KMS-11 (cell line): ENCODE measurements at regions not wholly inside any gene's neighbourhood (a gene's known extent, or its start where the extent isn't known, plus 50 kb on each side); places are given as distances from the start of the nearest gene placed in this dataset.

Source experiments
- H2AFZ ChIP-seq: fragments of 200-600 bp; sonication (generic); 2 replicates; pipeline ENCODE4 v1.6.1; 2016; ENCODE audit warnings: antibody characterized with exemption, mixed run types, low read depth
- H3K27ac ChIP-seq: fragments of 200-600 bp; sonication (generic); 2 replicates; pipeline ENCODE4 v1.6.1; 2016; ENCODE audit warnings: mild to moderate bottlenecking, mixed run types
- H3K27me3 ChIP-seq: fragments of 200-600 bp; sonication (generic); 2 replicates; pipeline ENCODE4 v1.6.1; 2017; ENCODE audit warnings: mild to moderate bottlenecking, low read depth, mixed run types, moderate library complexity; ENCODE audit not compliant: insufficient read depth
- H3K36me3 ChIP-seq: fragments of 200-600 bp; sonication (generic); 2 replicates; pipeline ENCODE4 v1.6.1; 2017; ENCODE audit warnings: mild to moderate bottlenecking, mixed run types; ENCODE audit not compliant: insufficient read depth
- H3K4me1 ChIP-seq: fragments of 200-600 bp; sonication (generic); 2 replicates; pipeline ENCODE4 v1.6.1; 2016; ENCODE audit warnings: mild to moderate bottlenecking, low read depth, mixed run types; ENCODE audit not compliant: poor library complexity, severe bottlenecking
- H3K4me2 ChIP-seq: fragments of 200-600 bp; sonication (generic); 2 replicates; pipeline ENCODE4 v1.7.0; 2016; ENCODE audit warnings: mild to moderate bottlenecking, mixed run types
- H3K4me3 ChIP-seq: fragments of 200-600 bp; sonication (generic); IDR thresholded peaks from 2 replicates; pipeline ENCODE4 v1.6.1; 2017; ENCODE audit warnings: low read depth, low read length, mixed read lengths; ENCODE audit not compliant: insufficient read depth
- H3K79me2 ChIP-seq: fragments of 200-600 bp; sonication (generic); 2 replicates; pipeline ENCODE4 v1.6.1; 2016; ENCODE audit warnings: low read depth, mixed run types; ENCODE audit not compliant: insufficient read depth
- H3K9ac ChIP-seq: fragments of 200-600 bp; sonication (generic); 2 replicates; pipeline ENCODE4 v1.6.1; 2016; ENCODE audit warnings: mild to moderate bottlenecking, mixed run types
- H4K20me1 ChIP-seq: fragments of 200-600 bp; sonication (generic); 2 replicates; pipeline ENCODE4 v1.6.1; 2016; ENCODE audit warnings: mild to moderate bottlenecking, mixed run types; ENCODE audit not compliant: insufficient read depth
- TF ChIP-seq, protein P1 (sequence below): fragments of 200-600 bp; sonication (generic); conservative IDR thresholded peaks from 2 replicates; pipeline ENCODE4 v1.6.1; 2017; ENCODE audit warnings: low read depth, mild to moderate bottlenecking, antibody characterized with exemption, low read length, moderate library complexity, mixed read lengths

DNA sequence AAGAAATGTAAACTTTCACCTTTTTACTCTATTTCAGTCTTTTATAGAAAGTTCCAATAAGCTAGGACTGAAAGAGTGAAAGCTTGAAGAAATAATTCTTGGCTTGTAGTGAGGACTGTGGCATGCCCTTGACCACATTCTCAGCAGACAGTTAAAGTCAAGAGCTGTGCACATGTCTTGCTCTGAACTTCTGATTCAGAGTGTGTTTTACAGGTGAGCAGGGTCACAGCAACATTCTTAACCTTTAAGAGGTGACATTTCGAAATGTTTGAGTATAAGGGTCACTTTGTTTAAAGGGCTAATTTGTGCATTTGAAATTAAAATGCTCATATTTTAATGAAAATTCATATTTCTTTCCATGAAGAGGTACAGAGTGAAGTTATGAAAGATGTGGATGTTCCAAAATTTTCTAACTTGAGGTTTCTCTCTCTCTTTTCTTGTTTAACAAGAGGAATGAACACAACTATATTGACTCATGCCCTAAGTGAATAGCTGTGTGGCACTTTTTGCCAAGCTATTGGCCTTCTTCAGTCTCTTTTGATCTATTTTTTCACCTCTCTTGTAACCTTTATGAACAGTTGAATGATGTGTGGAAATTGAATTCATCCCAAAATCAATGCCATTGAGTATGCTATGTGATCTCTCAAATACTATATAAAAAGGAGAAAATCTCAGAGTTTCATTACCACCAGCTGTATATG lies 918.1 kb downstream of the ADGRL2 start:
- no peaks in the 10 kb centered on the region for H3K4me1 ChIP-seq
- H3K4me3 ChIP-seq = no peak overlapping the region
- H3K9ac ChIP-seq = no peak overlapping the region
- H4K20me1 ChIP-seq = no peaks in the 10 kb centered on the region
- H3K79me2 ChIP-seq = no peaks in the 10 kb centered on the region
- H3K36me3 ChIP-seq = no peaks in the 10 kb centered on the region
- H3K4me2 ChIP-seq = no peak overlapping the region
- H2AFZ ChIP-seq = no peak overlapping the region
- no peak overlapping the region for H3K27ac ChIP-seq
- H3K27me3 ChIP-seq = no peaks in the 10 kb centered on the region
- TF ChIP-seq, protein P1, sequence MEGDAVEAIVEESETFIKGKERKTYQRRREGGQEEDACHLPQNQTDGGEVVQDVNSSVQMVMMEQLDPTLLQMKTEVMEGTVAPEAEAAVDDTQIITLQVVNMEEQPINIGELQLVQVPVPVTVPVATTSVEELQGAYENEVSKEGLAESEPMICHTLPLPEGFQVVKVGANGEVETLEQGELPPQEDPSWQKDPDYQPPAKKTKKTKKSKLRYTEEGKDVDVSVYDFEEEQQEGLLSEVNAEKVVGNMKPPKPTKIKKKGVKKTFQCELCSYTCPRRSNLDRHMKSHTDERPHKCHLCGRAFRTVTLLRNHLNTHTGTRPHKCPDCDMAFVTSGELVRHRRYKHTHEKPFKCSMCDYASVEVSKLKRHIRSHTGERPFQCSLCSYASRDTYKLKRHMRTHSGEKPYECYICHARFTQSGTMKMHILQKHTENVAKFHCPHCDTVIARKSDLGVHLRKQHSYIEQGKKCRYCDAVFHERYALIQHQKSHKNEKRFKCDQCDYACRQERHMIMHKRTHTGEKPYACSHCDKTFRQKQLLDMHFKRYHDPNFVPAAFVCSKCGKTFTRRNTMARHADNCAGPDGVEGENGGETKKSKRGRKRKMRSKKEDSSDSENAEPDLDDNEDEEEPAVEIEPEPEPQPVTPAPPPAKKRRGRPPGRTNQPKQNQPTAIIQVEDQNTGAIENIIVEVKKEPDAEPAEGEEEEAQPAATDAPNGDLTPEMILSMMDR = no peak

DNA sequence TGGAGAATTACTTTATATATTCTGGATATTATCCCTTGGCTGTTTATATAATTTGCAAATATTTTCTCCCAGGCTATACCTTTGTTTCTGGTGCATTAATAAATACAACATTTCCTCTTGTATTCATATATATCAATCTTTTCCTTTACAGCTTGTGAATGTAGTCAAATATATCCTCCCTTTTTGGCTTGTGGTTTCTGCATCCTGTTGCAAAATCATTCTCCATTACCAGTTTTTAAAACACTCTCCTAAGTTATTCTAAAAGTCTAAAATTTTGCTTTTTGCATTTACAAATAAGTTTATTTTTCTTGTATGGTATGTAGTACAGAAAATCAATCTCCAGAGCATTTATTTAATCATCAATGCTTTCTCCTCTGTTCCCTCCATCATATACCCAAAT lies 909.4 kb downstream of the ADGRL2 start:
- H2AFZ ChIP-seq = no peak overlapping the region
- no peaks in the 10 kb centered on the region for H3K79me2 ChIP-seq
- TF ChIP-seq, protein P1 = no peak
- no peaks in the 10 kb centered on the region for H3K4me1 ChIP-seq
- no peaks in the 10 kb centered on the region for H3K27me3 ChIP-seq
- H3K27ac ChIP-seq = no peak overlapping the region
- H3K4me2 ChIP-seq = no peak overlapping the region
- H3K4me3 ChIP-seq = no peak overlapping the region
- H4K20me1 ChIP-seq = no peaks in the 10 kb centered on the region
- no peak overlapping the region for H3K9ac ChIP-seq
- H3K36me3 ChIP-seq = no peaks in the 10 kb centered on the region

DNA sequence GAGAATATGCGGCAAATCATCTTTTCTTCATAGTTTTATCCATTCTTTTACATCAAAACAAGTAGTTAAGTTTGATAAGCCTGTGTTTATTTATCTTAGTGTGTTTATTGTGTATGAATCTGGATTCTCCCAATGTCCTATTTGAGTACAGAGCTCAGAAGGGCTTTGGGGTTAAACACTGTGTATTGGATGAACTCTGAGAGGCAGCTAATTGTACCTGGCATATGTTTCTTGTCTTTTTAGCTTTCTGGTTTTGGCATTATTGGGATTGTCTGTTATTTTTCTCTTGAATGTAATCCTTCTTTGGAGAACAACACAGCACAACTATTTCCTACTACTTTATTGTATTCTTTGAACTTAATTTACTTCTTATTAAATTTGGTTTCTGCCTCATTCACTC lies 906.9 kb downstream of the ADGRL2 start:
- H3K79me2 ChIP-seq = no peaks in the 10 kb centered on the region
- no peak overlapping the region for H3K9ac ChIP-seq
- TF ChIP-seq, protein P1 = no peak
- H3K27me3 ChIP-seq = no peaks in the 10 kb centered on the region
- H2AFZ ChIP-seq = no peak overlapping the region
- H3K4me1 ChIP-seq = no peaks in the 10 kb centered on the region
- no peaks in the 10 kb centered on the region for H4K20me1 ChIP-seq
- H3K4me3 ChIP-seq = no peak overlapping the region
- no peak overlapping the region for H3K27ac ChIP-seq
- H3K4me2 ChIP-seq = no peak overlapping the region
- H3K36me3 ChIP-seq = no peaks in the 10 kb centered on the region

DNA sequence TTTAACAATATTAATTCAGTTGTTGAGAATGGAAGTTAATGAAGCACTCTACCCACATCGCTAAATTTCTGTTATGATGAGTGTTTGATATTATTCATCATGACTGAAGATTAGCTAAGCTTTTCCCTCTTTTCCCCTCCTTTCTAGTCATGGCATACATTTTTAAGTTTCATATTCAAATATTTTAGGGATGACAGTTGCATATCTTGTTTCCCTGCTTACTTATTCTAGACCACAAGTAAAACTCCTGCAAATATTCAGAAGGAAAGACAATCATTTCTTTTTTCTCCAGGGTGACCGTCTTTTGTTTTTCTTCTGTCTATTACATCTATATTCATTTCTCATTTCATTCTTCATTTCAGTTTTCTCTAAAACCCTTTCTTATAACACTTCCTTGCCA lies 906.0 kb downstream of the ADGRL2 start:
- no peaks in the 10 kb centered on the region for H3K4me1 ChIP-seq
- no peaks in the 10 kb centered on the region for H3K79me2 ChIP-seq
- TF ChIP-seq, protein P1 = no peak
- no peaks in the 10 kb centered on the region for H3K36me3 ChIP-seq
- no peak overlapping the region for H3K9ac ChIP-seq
- no peaks in the 10 kb centered on the region for H4K20me1 ChIP-seq
- H3K27ac ChIP-seq = no peak overlapping the region
- H2AFZ ChIP-seq = no peak overlapping the region
- H3K27me3 ChIP-seq = no peaks in the 10 kb centered on the region
- H3K4me3 ChIP-seq = no peak overlapping the region
- H3K4me2 ChIP-seq = no peak overlapping the region
